HepG2 (cell line): ENCODE measurements at regions not wholly inside any gene's neighbourhood (a gene's known extent, or its start where the extent isn't known, plus 50 kb on each side); places are given as distances from the start of the nearest gene placed in this dataset.

Experiments
- ATAC-seq: fragments of 200-7000 bp; cut with Tn5 transposase; 3 replicates; pipeline ENCODE4 v1.9.1; 2020; ENCODE audit warnings: mild to moderate bottlenecking, moderate library complexity
- BruUV-seq: library from RNA; stranded (reverse); fragments of 400-500 nt; replicated peaks from 2 replicates; lab custom pipeline; 2021; lab: Mats Ljungman, UMichigan
- CTCF ChIA-PET: fragments of 300-600 bp; formaldehyde crosslinking; extraction: SDS; loops from one replicate; lab custom pipeline; 2021; ENCODE audit warnings: low total read pairs, inconsistent platforms, low intra/inter-chr PET ratio; lab: Yijun Ruan, JAX
- POLR2A ChIA-PET: fragments of 350-600 bp; sonication (Branson Sonifier 250); formaldehyde crosslinking; loops from one replicate; lab custom pipeline; 2020; ENCODE audit warnings: antibody characterized with exemption, inconsistent platforms; lab: Yijun Ruan, JAX
- DNase-seq: peaks from one replicate; pipeline ENCODE4 v3.0.0-alpha.2; 2015; ENCODE audit warnings: low spot score
- FAIRE-seq: peaks from 3 replicates; lab custom pipeline; 2011; peaks lifted over from hg19 to GRCh38; lab: Jason Lieb, UNC
- H2AFZ ChIP-seq: one replicate; pipeline ENCODE4 v1.6.1; 2011; ENCODE audit warnings: low read length, inconsistent platforms
- H3K27ac ChIP-seq: fragments of 300-600 bp; 3 replicates; pipeline ENCODE4 v1.8.0; 2011; ENCODE audit warnings: mixed run types, mild to moderate bottlenecking, mixed read lengths, low read length, inconsistent platforms; ENCODE audit not compliant: insufficient read depth; ENCODE audit errors: extremely low read length
- H3K27me3 ChIP-seq, 2 experiments: fragments of 200-600 bp in 1 of 2; 2 replicates in 1 of 2; 3 replicates in 1 of 2; pipeline versions ENCODE4 v1.6.0 to v1.8.0; 2011; ENCODE audit warnings: low read length in 2 of 2, mild to moderate bottlenecking in 2 of 2, moderate library complexity in 2 of 2, inconsistent platforms in 1 of 2; ENCODE audit not compliant: insufficient read depth in 2 of 2, control insufficient read depth in 1 of 2
- H3K36me3 ChIP-seq, 2 experiments: fragments of 200-600 bp in 1 of 2; replicated peaks in 1 of 2; 2 replicates in 1 of 2; 3 replicates in 1 of 2; pipeline versions ENCODE4 v1.5.1 to v1.8.0; 2011; ENCODE audit warnings: low read length in 2 of 2, inconsistent platforms in 1 of 2; ENCODE audit not compliant: insufficient read depth in 2 of 2, control insufficient read depth in 1 of 2
- H3K4me1 ChIP-seq: 2 replicates; pipeline ENCODE4 v1.5.1; 2012; ENCODE audit warnings: low read length, inconsistent platforms; ENCODE audit not compliant: insufficient read depth
- H3K4me2 ChIP-seq: 2 replicates; pipeline ENCODE4 v1.6.0; 2011; ENCODE audit warnings: low read depth, low read length, inconsistent platforms
- H3K4me3 ChIP-seq, 3 experiments: fragments of 200-600 bp in 1 of 3; sonication (generic), shearing (Covaris generic) in 1 of 3; replicated peaks in 1 of 3; 2 replicates each; pipeline ENCODE4 v1.5.1; 2011 to 2016; ENCODE audit warnings: low read length in 3 of 3, inconsistent platforms in 2 of 3, low read depth in 2 of 3, mild to moderate bottlenecking in 2 of 3, control low read depth in 1 of 3, mixed read lengths in 1 of 3; ENCODE audit not compliant: insufficient read depth in 1 of 3
- H3K79me2 ChIP-seq: one replicate; pipeline ENCODE4 v1.6.1; 2011; ENCODE audit warnings: low read length, inconsistent platforms; ENCODE audit not compliant: insufficient read depth
- H3K9ac ChIP-seq: 2 replicates; pipeline ENCODE4 v1.6.0; 2011; ENCODE audit warnings: mild to moderate bottlenecking, low read depth, low read length, inconsistent platforms; ENCODE audit not compliant: insufficient read depth
- H3K9me3 ChIP-seq: 2 replicates; pipeline ENCODE4 v1.5.1; 2012; ENCODE audit warnings: mild to moderate bottlenecking, low read length
- H4K20me1 ChIP-seq: 2 replicates; pipeline ENCODE4 v1.6.0; 2011; ENCODE audit warnings: inconsistent platforms, mild to moderate bottlenecking, low read length, moderate library complexity; ENCODE audit not compliant: insufficient read depth
- ATF7 ChIP-seq, 2 experiments: fragments of 450-650 bp in 1 of 2; sonication (generic) in 1 of 2; formaldehyde crosslinking in 1 of 2; IDR thresholded peaks; 2 replicates each; pipeline versions ENCODE4 v1.4.0 to v1.6.1; 2016 to 2020; ENCODE audit warnings: antibody characterized with exemption in 1 of 2, mild to moderate bottlenecking in 1 of 2, missing genetic modification reagents in 1 of 2
- CREB1 ChIP-seq, 2 experiments: fragments of 450-650 bp in 1 of 2; IDR thresholded peaks; 2 replicates each; pipeline ENCODE4 v1.6.1; 2016 to 2017; ENCODE audit warnings: control low read depth in 1 of 2, mild to moderate bottlenecking in 1 of 2, missing compliant biosample characterization in 1 of 2, missing genetic modification characterization in 1 of 2
- HOXA5 ChIP-seq: sonication (generic); formaldehyde crosslinking; IDR thresholded peaks from 2 replicates; pipeline ENCODE4 v1.4.0; 2020; ENCODE audit warnings: missing genetic modification reagents
- RAD51 ChIP-seq: fragments of 450-650 bp; IDR thresholded peaks from 2 replicates; pipeline ENCODE4 v1.6.1; 2016; ENCODE audit warnings: borderline replicate concordance
- SNAPC5 ChIP-seq: sonication (generic); formaldehyde crosslinking; IDR thresholded peaks from 2 replicates; pipeline ENCODE4 v1.8.1; 2023; ENCODE audit warnings: mild to moderate bottlenecking, missing genetic modification reagents, borderline replicate concordance
- THYN1 ChIP-seq: sonication (generic); formaldehyde crosslinking; IDR thresholded peaks from 2 replicates; pipeline ENCODE4 v1.8.1; 2023; ENCODE audit warnings: low read depth, mild to moderate bottlenecking, moderate library complexity, missing genetic modification reagents, borderline replicate concordance
- ZFP41 ChIP-seq: sonication (generic); formaldehyde crosslinking; IDR thresholded peaks from 2 replicates; pipeline ENCODE4 v1.4.0; 2020; ENCODE audit warnings: mild to moderate bottlenecking, missing genetic modification reagents, borderline replicate concordance
- ZNF362 ChIP-seq: sonication (generic); formaldehyde crosslinking; IDR thresholded peaks from 2 replicates; pipeline ENCODE4 v1.4.0; 2020; ENCODE audit warnings: missing genetic modification reagents, mild to moderate bottlenecking, borderline replicate concordance
- ZNF557 ChIP-seq: sonication (generic); formaldehyde crosslinking; IDR thresholded peaks from 2 replicates; pipeline ENCODE4 v1.4.0; 2020; ENCODE audit warnings: missing genetic modification reagents
- ZNF703 ChIP-seq: sonication (generic); formaldehyde crosslinking; IDR thresholded peaks from 2 replicates; pipeline ENCODE4 v1.5.1; 2020; ENCODE audit warnings: missing genetic modification reagents, mild to moderate bottlenecking, moderate library complexity, borderline replicate concordance
- ZSCAN21 ChIP-seq: sonication (generic); formaldehyde crosslinking; IDR thresholded peaks from 2 replicates; pipeline ENCODE4 v1.8.0; 2022; ENCODE audit warnings: mild to moderate bottlenecking, missing genetic modification reagents, moderate library complexity, borderline replicate concordance
- WGBS: methylation state at CpG from one replicate; pipeline ENCODE4 v1.1.6; 2017; ENCODE audit warnings: low lambda C conversion rate; 5-methylcytosine and 5-hydroxymethylcytosine counted together
- in situ Hi-C: cut with HindIII; loops from 2 replicates; pipeline ENCODE4 v1.10.0; 2017; ENCODE audit warnings: low pct_unique_long_range_greater_than_20kb; ENCODE audit not compliant: extremely low pct_ligation_motif_present
- intact Hi-C: fragments of 100-400 bp; cut with micrococcal nuclease; formaldehyde crosslinking; loops from one replicate; pipeline ENCODE4 v1.10.0; 2022; ENCODE audit not compliant: unreplicated experiment

GRCh38 chr7:49287653-49288052 lies 363.3 kb downstream of the CDC14C start:
- H3K9ac ChIP-seq, result no peak overlapping the region
- TF ChIP-seq HOXA5 (CRISPR knock-in tag) (no peak), ATF7 (IDR thresholded peaks at IDR 0.05) (peak; percentile 97), ATF7 (CRISPR knock-in tag; IDR thresholded peaks at IDR 0.05) (no peak), THYN1 (CRISPR knock-in tag) (no peak), CREB1 (IDR thresholded peaks at IDR 0.05) (peak; percentile 83), CREB1 (CRISPR knock-in tag; IDR thresholded peaks at IDR 0.05) (no peak)
- H3K27ac ChIP-seq, result no peak overlapping the region
- DNase-seq (no peak), FAIRE-seq (no peak), ATAC-seq (no peak)
- 23% methylated on average over 2 of the region's 2 CpGs for WGBS
- H3K36me3 ChIP-seq, result no peaks in the 10 kb centered on the region
- no peaks in the 10 kb centered on the region for H3K9me3 ChIP-seq
- no peaks in the 10 kb centered on the region for H4K20me1 ChIP-seq
- H3K27me3 ChIP-seq, result no peaks in the 10 kb centered on the region
- no peak overlapping the region for H2AFZ ChIP-seq
- intact Hi-C loops, result no loop called here
- ChIA-PET POLR2A (no interaction called here), CTCF (no interaction called here)
- no TSS peak for BruUV-seq
- no peak overlapping the region for H3K4me2 ChIP-seq
- no peaks in the 10 kb centered on the region for H3K79me2 ChIP-seq
- in situ Hi-C loops, result no loop called here
- no peak overlapping the region for H3K4me3 ChIP-seq
- peaks cover 6% of the 10 kb centered on the region; the same call in 1 of the 2 replicates for H3K4me1 ChIP-seq

- Histone ChIP-seq H3K4me2 (no peak overlapping the region), H3K4me1 (no peaks in the 10 kb centered on the region), H4K20me1 (no peaks in the 10 kb centered on the region), H3K36me3 (no peaks in the 10 kb centered on the region), H3K9ac (no peak overlapping the region), H2AFZ (no peak overlapping the region)
- no peak for ATAC-seq
- ChIA-PET POLR2A (no interaction called here), CTCF (no interaction called here)
- FAIRE-seq, result no peak
- BruUV-seq, result no TSS peak
- intact Hi-C loops, result no loop called here
- WGBS, result 17% methylated on average over 4 of the region's 4 CpGs
- TF ChIP-seq ZNF557 (CRISPR knock-in tag) (no peak), ZNF703 (no peak), ZNF362 (no peak), ZFP41 (CRISPR knock-in tag) (no peak), RAD51 (no peak), SNAPC5 (CRISPR knock-in tag) (no peak), ZSCAN21 (CRISPR knock-in tag) (no peak)
- TF ChIP-seq, all 625 proteins: peak for 0
- no peak for DNase-seq
- Histone ChIP-seq H3K4me3 (no peak overlapping the region), H3K9me3 (no peaks in the 10 kb centered on the region), H3K27me3 (no peaks in the 10 kb centered on the region), H3K79me2 (no peaks in the 10 kb centered on the region), H3K27ac (no peak overlapping the region)
- in situ Hi-C loops, result no loop called here
These were observed 370.3 kb downstream of the CDC14C start for GRCh38 chr7:49294611-49295010.
